Uterus (tissue), 3 donors: ENCODE measurements at regions not wholly inside any gene's neighbourhood (a gene's known extent, or its start where the extent isn't known, plus 50 kb on each side); places are given as distances from the start of the nearest gene placed in this dataset.

Experiments used
- DNase-seq, 2 donors: peaks; one replicate each; pipeline ENCODE4 v3.0.0-alpha.2; 2019 to 2020
- H3K27ac ChIP-seq, 2 donors: fragments of 200-600 bp; sonication (generic); 1 replicate in 1 of 2; 2 replicates in 1 of 2; pipeline ENCODE4 v1.5.1; 2016 to 2018
- H3K27me3 ChIP-seq, 2 donors: fragments of 200-600 bp; sonication (generic); one replicate each; pipeline ENCODE4 v1.5.1; 2018 to 2019; ENCODE audit warnings: control low read depth in 1 of 2
- H3K36me3 ChIP-seq, 2 donors: fragments of 200-600 bp; sonication (generic); one replicate each; pipeline ENCODE4 v1.5.1; 2019; ENCODE audit warnings: control low read depth in 1 of 2
- H3K4me1 ChIP-seq, 2 donors: fragments of 200-600 bp; sonication (generic); one replicate each; pipeline ENCODE4 v1.5.1; 2018 to 2019; ENCODE audit warnings: control low read depth in 1 of 2
- H3K4me3 ChIP-seq, 2 donors: fragments of 200-600 bp; sonication (generic); 1 replicate in 1 of 2; 2 replicates in 1 of 2; pipeline ENCODE4 v1.5.1; 2018 to 2019; ENCODE audit warnings: mild to moderate bottlenecking in 1 of 2
- H3K9me3 ChIP-seq, 2 donors: fragments of 200-600 bp; sonication (generic); one replicate each; pipeline ENCODE4 v1.5.1; 2019; ENCODE audit warnings: control low read depth in 1 of 2
- CTCF ChIP-seq, 4 experiments: fragments of 200-600 bp in 2 of 4; fragments of 450-650 bp in 2 of 4; sonication (generic) in 2 of 4; IDR thresholded peaks; one replicate each; pipeline ENCODE4 v1.5.1; 2016 to 2019; ENCODE audit warnings: antibody characterized with exemption in 4 of 4, mild to moderate bottlenecking in 2 of 4, moderate library complexity in 1 of 4
- POLR2A ChIP-seq, 2 donors: fragments of 450-650 bp; IDR thresholded peaks; one replicate each; pipeline ENCODE4 v1.6.1; 2016; ENCODE audit warnings: antibody characterized with exemption in 2 of 2, mild to moderate bottlenecking in 1 of 2, moderate library complexity in 1 of 2
- intact Hi-C: fragments of 100-400 bp; cut with DNase I; formaldehyde crosslinking; loops from one replicate; pipeline ENCODE4 v1.15.1; 2023; ENCODE audit warnings: low total_unique reads
- donor health status: DM: yes; HTN: yes; CAD: no.

DNA sequence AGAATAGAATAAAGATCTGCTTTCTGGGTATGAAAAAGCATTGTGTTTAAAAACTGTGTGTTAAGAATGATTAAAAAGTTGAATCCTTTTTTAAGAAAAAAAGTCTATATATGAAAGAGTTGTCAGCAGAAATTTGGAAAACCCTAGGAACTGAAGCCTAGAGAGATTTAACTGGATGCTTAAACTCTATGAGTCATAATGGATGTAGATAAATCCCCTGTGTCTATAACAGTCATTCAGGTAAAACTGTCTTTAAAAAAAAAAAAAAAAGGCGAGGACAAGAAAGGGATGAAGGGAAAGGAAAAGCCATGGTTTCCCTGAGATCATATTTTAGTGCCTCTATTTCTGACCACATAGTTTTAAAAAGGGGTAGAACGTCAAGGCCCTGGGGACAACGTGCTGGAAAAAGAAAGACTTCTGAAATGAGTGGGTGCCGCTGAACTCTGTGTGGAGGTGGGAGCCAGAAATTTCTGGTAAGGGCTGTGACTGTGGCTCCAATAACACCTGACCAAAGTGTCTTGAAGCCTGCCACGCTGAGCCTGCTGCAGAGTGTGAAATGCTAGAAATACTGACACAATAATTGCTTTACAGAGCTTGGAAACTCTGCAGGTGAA lies 302.6 kb upstream of the ARID1B start:
- Histone ChIP-seq H3K9me3 (no peaks in the 10 kb centered on the region), H3K27me3 (no peaks in the 10 kb centered on the region), H3K27ac (no peak overlapping the region), H3K36me3 (no peaks in the 10 kb centered on the region), H3K4me3 (no peak overlapping the region), H3K4me1 (no peaks in the 10 kb centered on the region)
- intact Hi-C loops: no loop called here
- no peak for DNase-seq
- no peak for TF ChIP-seq CTCF (IDR thresholded peaks at IDR 0.05)
- TF ChIP-seq POLR2A (IDR thresholded peaks at IDR 0.05): no peak

DNA sequence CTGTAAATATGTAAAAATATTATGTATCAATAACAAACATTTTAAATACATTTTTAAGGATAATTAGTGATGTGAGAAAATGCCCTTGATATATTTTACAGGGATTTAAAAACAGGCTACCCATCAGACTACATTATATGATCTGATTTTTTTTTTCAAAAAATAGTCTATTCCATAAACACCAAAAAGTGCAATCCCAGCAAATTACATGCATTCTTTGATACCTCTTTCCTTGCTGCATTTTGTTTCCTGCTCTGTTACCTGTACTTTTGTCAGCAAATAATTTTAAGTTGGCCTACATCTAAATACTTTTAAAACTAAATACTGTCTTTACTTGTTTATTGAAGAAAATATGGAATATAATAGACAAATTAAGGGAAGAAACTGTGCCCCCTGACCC lies 306.2 kb upstream of the ARID1B start:
- no peaks in the 10 kb centered on the region for H3K9me3 ChIP-seq
- intact Hi-C loops: no loop called here

DNA sequence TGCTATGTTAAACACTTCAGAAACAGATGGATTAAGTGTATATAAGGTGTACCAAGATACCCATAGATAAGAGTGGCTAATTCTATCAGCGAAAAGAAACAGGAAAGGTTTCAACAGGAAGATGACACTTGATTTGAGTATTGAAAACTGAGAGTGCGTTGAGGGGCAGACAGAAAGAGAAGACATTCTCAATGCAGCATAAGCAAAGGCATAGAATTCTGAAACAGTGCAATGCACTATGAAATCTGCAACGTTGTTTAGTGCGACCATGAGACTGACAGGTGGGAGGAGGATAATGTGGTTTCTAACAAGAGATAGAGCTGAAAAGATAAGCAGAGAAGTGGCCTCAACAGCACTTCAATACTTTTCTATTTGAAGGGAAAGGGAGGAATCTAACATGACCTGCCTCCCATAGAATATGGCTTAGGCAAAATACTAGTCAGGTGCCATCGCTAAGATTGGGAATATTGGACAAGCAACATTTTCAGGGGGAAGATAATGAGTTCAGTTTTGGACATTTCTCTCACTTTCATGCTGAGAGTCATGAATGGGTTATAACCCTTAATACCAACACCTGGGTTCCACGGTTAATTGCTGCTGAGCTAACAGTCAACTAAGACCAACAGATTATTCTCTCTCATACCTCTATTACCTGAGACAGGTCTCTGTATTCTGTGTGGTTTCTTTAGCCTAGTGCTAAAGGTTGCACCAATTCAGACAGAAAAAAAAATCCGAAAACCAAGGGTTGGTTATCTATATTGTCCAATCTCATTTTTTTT lies 312.9 kb upstream of the ARID1B start:
- intact Hi-C loops: no loop called here
- no peaks in the 10 kb centered on the region for H3K4me1 ChIP-seq
- H3K36me3 ChIP-seq: no peaks in the 10 kb centered on the region
- no peak overlapping the region for H3K27ac ChIP-seq
- H3K9me3 ChIP-seq: no peaks in the 10 kb centered on the region
- no peak overlapping the region for H3K4me3 ChIP-seq
- DNase-seq: no peak
- no peaks in the 10 kb centered on the region for H3K27me3 ChIP-seq
- TF ChIP-seq CTCF (IDR thresholded peaks at IDR 0.05): no peak
- no peak for TF ChIP-seq POLR2A (IDR thresholded peaks at IDR 0.05)

More for the DNA sequence above, 306.2 kb upstream of the ARID1B start:
- Histone ChIP-seq H3K36me3 (no peaks in the 10 kb centered on the region), H3K4me3 (no peak overlapping the region), H3K4me1 (no peaks in the 10 kb centered on the region), H3K27ac (no peak overlapping the region), H3K27me3 (no peaks in the 10 kb centered on the region)
- no peak for DNase-seq
- TF ChIP-seq POLR2A (IDR thresholded peaks at IDR 0.05) (no peak), CTCF (IDR thresholded peaks at IDR 0.05) (no peak)

GRCh38 chr6:156461647-156462046 lies 315.5 kb upstream of the ARID1B start:
- TF ChIP-seq POLR2A (IDR thresholded peaks at IDR 0.05): no peak
- no peak for TF ChIP-seq CTCF (IDR thresholded peaks at IDR 0.05)
- Histone ChIP-seq H3K27me3 (no peaks in the 10 kb centered on the region), H3K9me3 (no peaks in the 10 kb centered on the region), H3K4me3 (no peak overlapping the region), H3K36me3 (no peaks in the 10 kb centered on the region), H3K27ac (no peak overlapping the region), H3K4me1 (no peaks in the 10 kb centered on the region)
- intact Hi-C loops: no loop called here
- no peak for DNase-seq

DNA sequence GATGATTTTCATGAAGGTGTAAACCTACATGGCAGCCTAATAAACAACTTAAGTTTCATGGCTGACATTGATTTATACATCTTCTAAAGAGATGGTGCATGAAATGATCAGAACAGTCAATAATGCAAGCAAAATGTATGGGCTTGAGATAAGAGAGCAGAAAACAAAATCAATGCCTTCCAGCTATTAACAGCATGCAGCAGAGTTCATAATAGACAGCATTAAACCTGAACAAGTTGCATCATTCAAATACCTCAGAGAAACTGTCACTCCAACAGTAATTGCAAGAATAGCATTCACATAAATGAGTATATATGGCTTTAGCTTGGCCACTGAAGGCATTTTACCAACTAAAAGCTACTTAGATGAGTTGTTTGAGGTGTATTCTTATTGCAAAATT lies 319.6 kb upstream of the ARID1B start:
- intact Hi-C loops: no loop called here
- Histone ChIP-seq H3K27me3 (no peaks in the 10 kb centered on the region), H3K4me3 (no peak overlapping the region), H3K36me3 (no peaks in the 10 kb centered on the region), H3K27ac (no peak overlapping the region), H3K4me1 (no peaks in the 10 kb centered on the region), H3K9me3 (no peaks in the 10 kb centered on the region)
- DNase-seq: no peak
- TF ChIP-seq POLR2A (IDR thresholded peaks at IDR 0.05): no peak
- TF ChIP-seq CTCF (IDR thresholded peaks at IDR 0.05): no peak
